Stimulated activated CD8-positive, alpha-beta memory T cell treated with anti-CD3 and anti-CD28 coated beads, Interleukin-12 subunit alpha, Interleukin-12 subunit beta, amount 100 ng/mL, for 24 hours (primary cell): ENCODE measurements at regions not wholly inside any gene's neighbourhood (a gene's known extent, or its start where the extent isn't known, plus 50 kb on each side); places are given as distances from the start of the nearest gene placed in this dataset.
A peak's percentile ranks its signal among the peaks of the same experiment; 100 is the strongest.

Experiments
- DNase-seq: peaks from one replicate; pipeline ENCODE4 v3.0.0-alpha.2; 2020; ENCODE audit errors: extremely low read depth

DNA sequence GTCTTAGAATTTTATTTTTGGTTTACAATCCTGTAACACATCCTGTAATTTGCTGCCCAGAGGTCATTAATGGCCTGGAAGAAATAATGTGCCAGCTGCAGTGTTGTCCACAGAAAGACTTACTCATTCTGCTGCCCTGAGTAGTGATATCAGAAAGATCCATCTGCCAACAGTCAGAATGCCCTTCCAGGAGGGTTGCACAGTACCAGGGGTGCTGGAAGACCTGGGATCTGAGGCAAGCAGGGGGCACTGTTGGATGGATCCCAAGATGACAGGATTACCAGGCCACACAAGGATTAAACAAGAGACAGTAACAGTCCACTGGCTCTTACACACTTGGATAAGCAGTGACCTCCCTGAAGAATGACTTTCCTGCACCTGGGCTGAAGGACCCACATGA, 93.8 kb upstream of the TOP3B start:
- no peak for DNase-seq

GRCh38 chr22:22075382-22076163, 93.0 kb upstream of the TOP3B start:
- no peak for DNase-seq

- DNase-seq, result no peak
Measured at GRCh38 chr22:22074634-22075381, 92.2 kb upstream of the TOP3B start.

DNA sequence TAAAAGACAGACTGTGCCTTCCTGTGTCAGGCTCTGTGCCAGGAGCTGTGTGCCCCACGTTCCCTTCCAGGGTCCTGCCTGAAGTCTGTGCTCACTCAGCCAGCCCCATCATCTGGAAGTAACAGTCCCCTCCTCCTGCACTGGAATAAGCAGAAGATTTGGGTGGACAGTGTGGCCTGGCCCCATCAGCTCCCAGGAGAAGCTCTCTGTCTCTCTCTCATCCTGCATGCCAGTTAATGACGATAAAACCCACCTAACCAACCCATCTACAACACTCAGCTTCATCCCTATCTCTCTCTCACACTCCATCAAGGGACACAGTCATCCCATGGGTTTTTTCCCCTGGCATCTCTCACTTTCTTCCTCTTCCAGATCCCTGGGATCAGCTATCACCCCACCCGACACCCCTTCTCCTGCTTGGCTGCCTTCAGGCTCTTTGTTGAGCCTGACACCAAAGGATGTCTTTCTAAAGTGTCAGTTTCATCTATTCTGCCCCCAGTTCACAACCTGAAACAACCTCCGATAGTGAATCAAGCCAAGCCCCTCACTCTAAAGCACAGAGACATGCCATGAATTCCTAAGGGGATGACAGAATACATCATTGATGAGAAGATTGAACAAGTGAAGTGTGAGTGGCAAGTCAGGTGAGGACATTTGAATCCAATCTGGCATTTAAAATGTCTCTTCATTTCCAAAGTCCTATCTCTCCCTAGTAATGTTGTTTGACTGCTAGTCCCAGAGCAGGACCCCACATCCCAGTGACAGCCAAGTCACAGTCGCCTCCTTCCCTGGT, 91.4 kb upstream of the TOP3B start:
- no peak for DNase-seq

DNA sequence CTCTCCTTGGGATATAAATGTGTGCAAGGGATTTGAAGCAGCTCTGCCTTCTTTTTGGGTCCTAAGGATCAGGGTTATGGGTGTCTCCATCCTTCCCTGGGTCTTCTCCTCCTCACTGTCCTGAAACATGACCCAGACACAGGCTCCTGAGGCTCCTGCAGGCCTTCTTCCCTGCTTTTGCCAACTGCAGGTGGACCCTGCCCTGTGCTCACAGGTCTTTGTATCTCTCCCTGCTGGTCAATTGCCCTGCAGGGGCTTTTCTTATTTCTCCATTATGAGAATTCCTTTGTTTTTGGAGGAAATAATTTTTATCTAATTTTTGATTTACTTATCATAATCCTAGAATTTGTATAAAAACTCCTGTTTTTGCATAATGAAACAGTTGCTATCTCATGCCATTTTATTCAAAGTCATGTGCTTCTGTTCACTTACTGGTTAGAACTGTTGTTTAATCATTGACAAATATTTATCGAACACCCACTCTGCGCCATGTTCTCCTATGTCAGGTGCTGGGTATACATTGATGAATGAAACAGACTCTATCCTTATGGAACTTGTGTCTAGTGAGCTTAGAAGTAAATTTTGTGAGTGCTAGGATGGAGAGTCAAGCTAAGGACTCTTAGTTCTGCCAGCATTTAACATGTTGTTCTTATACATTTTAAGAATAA, 89.7 kb upstream of the TOP3B start:
- DNase-seq, result no peak

GRCh38 chr22:22071455-22071854, 88.9 kb upstream of the TOP3B start:
- DNase-seq, result no peak

DNA sequence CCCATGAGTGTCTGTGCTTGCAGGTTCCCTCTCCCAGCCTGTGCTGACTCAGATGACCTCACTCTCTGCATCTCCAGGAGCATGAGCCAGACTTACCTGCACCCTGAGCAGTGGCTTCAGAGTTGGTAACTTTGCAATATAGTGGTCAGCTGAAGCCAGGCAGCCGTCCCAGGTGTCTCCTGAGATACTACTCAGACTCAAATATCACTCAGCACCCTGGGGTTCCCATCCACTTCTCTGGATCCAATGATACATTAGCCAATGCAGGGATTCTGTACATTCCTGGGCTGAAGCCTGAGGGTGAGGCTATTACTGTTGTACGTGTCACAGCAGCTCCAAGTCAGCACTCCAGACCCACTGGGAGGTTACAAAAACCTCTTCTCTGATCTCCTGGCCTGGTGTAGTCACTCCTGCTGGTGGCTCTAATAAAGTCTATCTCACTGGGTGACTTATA, 87.8 kb upstream of the TOP3B start:
- no peak for DNase-seq

- no peak for DNase-seq
Measured at GRCh38 chr22:22069450-22070370, 87.1 kb upstream of the TOP3B start.

- DNase-seq, result no peak
Measured at GRCh38 chr22:22068657-22069056, 86.1 kb upstream of the TOP3B start.

DNA sequence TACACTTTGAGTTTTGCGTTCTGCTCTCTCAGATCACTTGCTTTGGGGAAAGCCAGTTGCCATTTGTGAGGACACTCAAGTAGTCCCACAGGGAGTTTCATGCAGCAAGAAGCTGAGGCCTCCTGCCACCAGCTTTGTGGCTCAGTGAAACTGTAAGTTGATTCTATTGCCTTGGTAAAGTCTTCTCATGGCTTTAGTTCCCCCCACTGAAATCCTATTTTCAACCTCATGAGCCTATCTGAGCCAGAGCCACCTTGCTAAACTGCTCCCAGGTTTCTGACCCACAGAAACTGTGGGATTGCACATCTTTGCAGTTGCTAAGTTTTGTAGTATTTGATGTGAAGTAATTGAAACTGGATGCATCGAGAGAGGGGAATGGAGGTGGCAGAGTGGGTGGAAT, 85.4 kb upstream of the TOP3B start:
- no peak for DNase-seq

- DNase-seq, result no peak
Measured at GRCh38 chr22:22067192-22067591, 84.6 kb upstream of the TOP3B start.

- no peak for DNase-seq
Measured at GRCh38 chr22:22064580-22064979, 82.0 kb upstream of the TOP3B start.

DNA sequence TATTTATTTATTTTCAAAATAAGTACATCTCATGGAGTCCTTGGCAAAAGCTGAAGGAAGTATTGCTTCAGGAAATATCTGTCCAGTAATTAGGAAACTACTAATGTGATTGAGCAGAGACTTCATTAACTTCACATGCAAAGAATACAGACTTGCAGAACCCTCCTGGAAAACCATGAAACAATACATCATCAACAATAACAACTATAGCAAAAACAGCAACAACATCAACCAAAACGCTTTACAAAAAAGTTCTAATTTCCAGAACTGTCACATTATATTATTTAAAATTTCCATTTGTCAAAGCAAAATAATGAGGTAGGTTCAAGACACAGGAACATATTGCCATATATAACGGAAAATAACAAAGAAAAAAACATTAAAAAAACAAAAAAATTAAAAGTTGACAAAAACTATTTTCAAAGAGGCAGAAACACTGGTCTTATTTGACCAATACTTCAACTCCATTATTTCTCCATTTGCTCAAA, 79.8 kb upstream of the TOP3B start:
- DNase-seq, result no peak

- no peak for DNase-seq
Measured at GRCh38 chr22:22061085-22062077, 78.8 kb upstream of the TOP3B start.

DNA sequence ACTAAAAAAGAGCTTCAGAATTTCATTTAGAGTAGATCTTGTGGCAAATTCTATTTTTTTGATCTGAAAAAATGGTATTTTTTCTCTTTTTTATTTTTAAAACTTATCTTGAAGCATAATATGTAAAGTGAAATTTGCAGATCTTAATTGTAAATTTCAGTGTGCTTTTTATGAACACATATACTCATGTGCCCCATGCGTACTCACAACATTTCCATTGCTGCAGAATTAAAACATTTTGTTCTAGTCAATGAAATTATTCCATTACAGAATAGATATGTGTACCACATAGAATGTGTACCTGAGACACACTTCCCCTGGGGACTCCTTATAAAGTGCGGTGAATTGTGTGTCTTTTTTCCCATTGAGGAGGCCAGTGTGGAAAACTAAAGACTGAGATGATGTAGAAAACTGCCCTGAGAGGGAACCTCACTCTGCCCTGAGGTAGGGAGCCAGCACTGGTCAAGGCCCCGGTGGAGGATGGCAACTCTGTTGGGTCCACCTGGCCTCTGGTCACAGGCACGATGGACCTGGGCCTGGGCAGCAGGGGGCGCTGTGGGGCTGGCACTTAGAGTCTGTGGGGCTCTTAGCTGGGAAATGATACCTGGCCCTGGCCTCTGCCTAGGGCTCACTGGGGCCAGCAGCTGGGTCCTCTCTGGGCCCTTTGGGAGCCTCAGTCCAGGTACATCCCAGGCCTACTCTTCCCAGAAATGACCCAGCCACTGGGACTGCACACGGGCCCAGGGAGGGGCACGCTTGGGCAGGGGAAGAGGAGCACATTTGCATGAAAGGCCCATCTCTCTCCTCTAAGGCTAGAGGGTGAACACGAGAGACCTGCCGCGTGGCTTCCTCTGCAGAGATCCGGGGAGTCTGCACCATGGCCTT, 77.9 kb upstream of the TOP3B start:
- DNase-seq, result peak; percentile 7

GRCh38 chr22:22059291-22060002, 76.9 kb upstream of the TOP3B start:
- DNase-seq, result no peak

- no peak for DNase-seq
Measured at GRCh38 chr22:22058633-22059290, 76.2 kb upstream of the TOP3B start.
